NCI-H345 treated with DMSO at 0.1 percent for 48 hours (cell line): ENCODE measurements at regions not wholly inside any gene's neighbourhood (a gene's known extent, or its start where the extent isn't known, plus 50 kb on each side); places are given as distances from the start of the nearest gene placed in this dataset.

ENCODE experiments used
- DNase-seq: peaks from one replicate; lab custom pipeline; 2025; ENCODE audit not compliant: unreplicated experiment; lab: John Stamatoyannopoulos, UW

DNA sequence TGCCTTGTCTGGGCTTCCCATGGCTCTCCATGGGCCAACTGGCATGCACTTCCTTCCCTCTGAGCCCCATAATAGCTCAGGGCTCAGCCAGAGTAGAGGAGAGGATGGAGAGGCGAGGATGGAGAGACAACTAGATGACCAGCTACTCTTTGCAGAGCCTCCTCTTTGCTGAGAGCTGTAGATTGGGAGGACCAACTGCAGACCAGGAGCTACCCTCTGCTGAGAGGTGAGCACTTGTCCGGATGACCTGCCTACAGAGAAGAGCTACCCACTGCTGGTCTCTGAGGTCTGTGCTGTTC, 58.0 kb upstream of the ETV3 start:
- no peak for DNase-seq

GRCh38 chr1:157195521-157196244, 57.5 kb upstream of the ETV3 start:
- no peak for DNase-seq

DNA sequence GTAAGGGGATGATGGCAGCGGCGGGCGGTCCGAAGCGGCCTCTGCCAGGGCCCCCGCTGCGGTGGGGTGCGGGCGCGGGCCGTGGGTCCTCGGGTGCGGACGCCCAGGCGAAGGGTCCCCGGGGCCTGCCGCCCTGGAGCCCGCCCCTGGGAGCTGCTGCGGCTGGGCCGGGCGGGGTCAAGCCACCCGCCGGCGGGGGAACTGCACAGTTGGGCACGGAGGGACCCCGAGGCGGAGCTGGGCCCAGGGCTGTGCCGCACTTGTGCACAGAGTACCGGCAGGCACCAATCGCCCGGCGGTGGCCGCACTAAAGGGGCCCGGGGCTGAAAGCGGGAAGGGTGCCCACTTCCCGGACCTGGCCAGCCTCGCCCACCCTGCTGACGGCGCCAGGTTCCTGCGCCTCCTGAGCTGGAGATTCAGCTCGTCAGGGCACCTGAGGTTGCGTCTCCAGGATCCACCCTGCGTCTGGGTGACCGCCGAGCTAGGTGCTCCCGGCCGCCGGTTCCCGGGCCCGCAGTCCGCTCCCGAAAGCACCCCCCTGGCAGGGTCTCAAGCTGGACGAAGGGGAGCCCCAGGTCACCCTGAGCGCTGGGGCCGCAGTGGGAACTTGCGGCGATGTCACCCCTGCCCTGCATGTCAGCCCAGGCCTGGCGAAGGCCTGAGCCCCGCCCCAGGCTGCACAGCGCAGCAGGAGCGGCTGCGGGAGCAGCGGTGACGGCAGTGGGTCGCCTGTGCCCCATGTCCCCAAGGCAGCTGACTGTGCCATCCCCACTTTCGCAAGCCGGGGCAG, 56.7 kb upstream of the ETV3 start:
- no peak for DNase-seq

- peak; percentile 27 for DNase-seq
Observed at GRCh38 chr1:157193702-157194391, 55.7 kb upstream of the ETV3 start.

DNA sequence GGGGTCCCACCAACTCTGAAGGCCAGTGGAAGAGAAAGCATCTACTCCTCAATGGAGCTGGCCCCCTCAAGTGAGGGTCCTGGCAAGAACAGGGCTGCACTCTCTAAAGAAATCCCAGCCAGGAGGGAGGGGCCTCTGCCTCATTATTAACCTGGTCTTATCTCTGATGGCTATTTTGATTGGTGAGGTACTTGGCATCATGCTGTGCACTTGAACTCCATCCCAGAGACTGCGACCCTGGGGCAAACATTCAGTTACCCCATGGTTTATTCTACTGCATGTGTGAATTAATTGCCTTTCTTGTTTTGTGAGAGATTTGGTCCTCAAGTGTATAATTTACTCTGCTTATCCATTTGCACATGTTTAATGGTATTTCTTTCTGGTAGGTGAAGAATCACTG, 55.0 kb upstream of the ETV3 start:
- DNase-seq: no peak

- no peak for DNase-seq
Observed at GRCh38 chr1:157189986-157190982, 52.1 kb upstream of the ETV3 start.

GRCh38 chr1:157189096-157189495, 50.9 kb upstream of the ETV3 start:
- no peak for DNase-seq
